CD4-positive, alpha-beta T cell treated with Interleukin-17A for 1 hour (primary cell): ENCODE measurements at regions not wholly inside any gene's neighbourhood (a gene's known extent, or its start where the extent isn't known, plus 50 kb on each side); places are given as distances from the start of the nearest gene placed in this dataset.

ENCODE experiments used
- DNase-seq: peaks from one replicate; pipeline ENCODE4 v3.0.0-alpha.2; 2020

DNA sequence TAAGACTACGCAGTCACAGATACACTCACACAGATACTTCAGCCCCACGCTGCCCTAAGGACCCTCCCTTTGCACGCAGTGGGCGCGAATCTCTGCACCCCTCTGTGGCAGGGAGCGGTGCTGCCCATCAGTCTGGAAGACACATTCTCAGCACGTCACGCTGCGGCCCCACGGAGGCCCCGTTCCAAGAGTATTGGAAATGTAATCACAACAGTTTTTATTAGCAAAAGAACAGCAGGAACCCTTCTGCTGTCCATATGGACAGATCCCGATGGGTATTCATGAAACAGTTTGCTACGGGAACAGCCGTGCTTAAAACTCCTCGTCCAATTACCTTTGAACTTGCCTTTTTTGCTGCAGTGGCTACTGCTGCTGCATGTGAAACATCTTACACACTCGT is 131.0 kb downstream of the RPS24 start:
- DNase-seq: no peak

GRCh38 chr10:78165172-78165571 is 131.5 kb downstream of the RPS24 start:
- DNase-seq: no peak

DNA sequence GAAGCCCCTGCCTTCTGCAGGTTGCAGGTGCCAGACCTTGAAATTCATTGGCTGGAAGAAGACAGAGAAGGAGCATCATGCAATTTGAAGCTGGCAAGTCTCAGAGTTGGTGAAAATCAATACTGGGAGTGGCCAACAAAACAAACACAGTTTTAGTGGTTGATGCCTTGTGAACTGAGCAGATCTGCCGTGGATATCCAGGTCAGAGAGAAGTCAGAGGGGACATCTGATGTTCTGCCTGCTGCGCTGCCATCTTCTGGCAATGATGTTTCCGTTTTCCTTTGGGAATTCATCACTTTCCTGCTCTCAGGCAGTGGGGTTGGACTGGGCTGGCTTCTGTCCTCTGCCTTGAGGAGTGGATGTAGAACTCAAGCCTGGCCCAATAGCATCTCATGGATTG is 132.0 kb downstream of the RPS24 start:
- no peak for DNase-seq

- DNase-seq: no peak
These were observed 132.6 kb downstream of the RPS24 start for GRCh38 chr10:78166261-78166660.

DNA sequence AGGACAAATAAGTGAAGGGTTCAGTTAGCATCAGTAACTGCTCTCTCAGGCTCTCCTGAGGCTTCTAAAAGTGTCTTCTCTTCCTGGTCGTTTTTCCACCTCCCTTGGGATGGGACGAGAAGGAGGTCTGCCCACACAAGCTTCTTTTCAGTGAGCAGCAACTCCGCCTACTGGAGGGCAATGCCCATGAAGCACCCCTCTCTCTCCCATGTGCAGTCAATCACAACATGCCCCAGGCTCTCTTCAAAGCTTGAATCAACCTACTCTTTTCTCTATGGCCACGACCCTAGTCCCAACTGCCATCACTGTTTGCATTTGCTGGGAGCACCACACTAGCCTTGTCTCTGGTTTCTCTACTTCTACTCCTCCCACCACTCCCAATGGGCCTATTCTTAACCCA is 135.6 kb downstream of the RPS24 start:
- no peak for DNase-seq

DNA sequence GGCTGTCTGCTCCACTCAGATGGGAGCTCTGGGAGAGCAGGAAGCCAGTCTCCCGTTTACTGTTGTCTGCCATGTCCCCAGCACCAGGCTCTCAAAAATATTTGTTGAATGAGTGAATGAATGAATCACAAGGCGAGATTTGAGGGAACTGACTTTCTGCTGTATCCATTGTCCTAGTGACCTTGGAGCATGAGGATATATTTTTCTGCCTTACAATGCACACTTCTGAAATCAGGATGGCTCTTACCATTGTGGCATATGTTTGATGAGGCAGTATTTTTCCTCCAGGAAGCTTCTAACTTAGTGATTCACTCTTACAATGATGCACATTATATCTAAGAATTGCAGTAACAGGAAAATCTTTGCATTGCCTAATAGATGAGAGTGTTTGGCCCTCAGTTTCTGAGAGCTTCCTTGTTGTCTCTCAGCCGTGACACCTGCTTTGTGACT is 136.4 kb downstream of the RPS24 start:
- DNase-seq: no peak

DNA sequence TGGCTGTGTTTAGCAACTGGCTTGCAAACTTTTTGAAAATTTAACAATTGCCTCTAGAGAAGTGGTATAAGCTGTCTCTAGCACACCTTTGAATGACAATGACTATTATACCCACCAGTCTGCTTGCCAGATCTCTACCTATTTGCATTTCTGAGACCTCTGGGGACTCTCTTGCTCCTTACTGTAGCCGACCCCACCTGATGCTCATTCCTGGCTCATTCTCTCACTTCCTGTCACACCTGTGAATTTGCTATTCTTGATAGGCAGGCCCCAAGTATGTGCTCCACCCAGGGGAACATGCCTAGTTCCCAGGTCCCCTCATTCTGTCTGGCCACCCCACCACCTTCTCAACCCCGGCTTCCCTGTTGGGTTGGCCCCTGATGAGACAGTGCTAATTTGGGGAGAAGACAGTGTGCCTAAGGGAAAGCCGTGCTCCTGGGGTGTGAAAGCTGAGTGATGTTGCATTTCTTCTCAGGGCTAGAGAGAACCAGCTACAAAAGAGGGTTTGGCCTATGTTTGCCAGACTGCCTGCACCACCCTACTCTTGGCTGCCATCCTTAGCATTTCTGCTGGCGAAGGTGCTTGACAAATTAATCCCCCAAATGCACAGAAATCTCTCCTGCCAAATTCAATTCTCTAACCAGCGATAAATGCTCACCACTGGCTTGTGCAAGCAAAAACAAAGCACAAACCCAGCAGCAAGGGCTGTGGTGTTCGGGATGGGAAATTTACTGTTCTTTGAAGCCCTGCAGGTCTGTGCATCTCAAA is 138.2 kb downstream of the RPS24 start:
- DNase-seq: no peak

DNA sequence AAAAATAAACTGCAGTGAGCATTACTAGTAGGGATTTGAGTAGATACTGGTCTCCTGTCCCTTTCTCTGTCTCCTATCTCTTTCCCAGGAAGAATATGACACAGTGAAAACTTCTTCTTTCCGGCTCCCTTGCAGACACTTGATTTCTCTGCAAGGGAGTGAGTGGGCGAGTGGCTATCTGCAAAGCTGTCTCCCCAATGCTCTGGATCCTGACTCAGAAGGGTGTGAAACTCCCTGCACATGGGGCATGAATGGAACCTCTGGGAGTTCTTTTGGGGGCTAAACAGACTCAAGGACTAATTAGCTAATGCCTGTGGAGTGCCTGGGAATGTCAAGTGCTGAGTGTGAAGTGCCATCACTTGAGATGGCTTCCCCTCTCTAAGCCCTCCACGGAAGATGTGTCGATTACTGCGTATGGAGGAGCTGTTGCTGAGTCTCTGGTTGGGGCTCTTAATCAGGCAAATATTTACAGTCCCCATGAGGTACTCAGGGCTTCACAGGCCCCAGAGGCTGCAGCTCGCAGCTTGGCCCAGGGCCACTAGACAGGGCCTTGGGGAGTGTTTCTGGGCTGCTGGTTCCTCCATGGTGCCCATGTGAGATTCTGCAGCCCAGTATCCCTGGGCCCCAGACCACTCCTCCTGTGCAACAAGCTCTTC is 139.8 kb downstream of the RPS24 start:
- DNase-seq: no peak

GRCh38 chr10:78175444-78176015 is 141.9 kb downstream of the RPS24 start:
- DNase-seq: no peak

- no peak for DNase-seq
These were observed 143.0 kb downstream of the RPS24 start for GRCh38 chr10:78176320-78177317.

DNA sequence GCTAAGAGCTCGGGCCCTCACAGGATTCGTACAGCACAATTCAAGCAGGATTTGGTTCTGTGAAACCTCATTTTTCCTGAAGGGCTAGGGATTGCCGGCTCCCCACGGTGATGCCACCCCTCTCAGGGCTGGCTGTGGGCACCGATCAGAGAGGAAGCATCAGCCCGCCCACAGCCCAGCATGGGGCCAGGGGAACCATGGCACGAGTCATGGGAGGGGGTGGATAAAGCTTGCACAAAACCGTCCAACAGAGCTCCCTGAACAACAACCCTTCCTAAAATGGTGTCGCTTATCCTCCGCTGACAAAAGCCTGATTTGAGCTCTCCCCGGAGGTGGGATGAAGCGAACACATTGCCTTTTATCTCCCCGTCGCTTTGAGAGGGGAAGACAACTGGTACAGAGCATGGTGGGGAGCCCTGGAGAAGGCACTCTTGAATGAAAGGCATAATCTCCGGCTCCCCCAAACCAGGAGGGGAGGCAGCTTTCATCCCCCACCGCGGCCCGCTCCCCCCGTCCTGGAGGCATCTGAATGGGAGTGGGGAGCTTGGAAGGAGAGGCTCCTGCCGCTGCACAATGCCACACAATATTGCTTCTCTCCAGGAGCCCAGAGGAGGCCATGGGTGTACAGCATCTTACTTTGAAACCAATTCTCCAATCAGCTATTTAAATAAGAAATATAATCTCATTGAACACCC is 144.0 kb downstream of the RPS24 start:
- DNase-seq: no peak

DNA sequence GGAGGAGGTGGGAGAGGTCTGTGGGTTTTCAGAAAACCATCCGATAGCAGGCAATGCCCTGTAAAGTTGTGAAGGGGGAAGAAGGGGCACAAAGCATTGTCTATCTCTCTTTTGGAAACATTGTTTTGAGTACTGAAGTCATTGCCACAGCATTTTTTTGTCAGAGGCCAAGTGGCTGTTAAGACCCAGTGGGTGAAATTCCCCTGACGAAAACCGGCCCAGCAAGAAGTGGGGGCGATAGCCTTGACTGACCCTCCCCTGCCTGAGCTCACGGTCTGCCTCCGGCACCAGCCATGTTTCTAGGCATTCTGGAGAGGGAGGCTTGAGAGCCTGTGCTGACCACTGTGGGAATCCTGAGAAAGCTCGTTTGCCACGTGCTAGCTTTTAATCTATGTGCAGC is 144.7 kb downstream of the RPS24 start:
- no peak for DNase-seq

- DNase-seq: no peak
These were observed 145.3 kb downstream of the RPS24 start for GRCh38 chr10:78178940-78179339.

DNA sequence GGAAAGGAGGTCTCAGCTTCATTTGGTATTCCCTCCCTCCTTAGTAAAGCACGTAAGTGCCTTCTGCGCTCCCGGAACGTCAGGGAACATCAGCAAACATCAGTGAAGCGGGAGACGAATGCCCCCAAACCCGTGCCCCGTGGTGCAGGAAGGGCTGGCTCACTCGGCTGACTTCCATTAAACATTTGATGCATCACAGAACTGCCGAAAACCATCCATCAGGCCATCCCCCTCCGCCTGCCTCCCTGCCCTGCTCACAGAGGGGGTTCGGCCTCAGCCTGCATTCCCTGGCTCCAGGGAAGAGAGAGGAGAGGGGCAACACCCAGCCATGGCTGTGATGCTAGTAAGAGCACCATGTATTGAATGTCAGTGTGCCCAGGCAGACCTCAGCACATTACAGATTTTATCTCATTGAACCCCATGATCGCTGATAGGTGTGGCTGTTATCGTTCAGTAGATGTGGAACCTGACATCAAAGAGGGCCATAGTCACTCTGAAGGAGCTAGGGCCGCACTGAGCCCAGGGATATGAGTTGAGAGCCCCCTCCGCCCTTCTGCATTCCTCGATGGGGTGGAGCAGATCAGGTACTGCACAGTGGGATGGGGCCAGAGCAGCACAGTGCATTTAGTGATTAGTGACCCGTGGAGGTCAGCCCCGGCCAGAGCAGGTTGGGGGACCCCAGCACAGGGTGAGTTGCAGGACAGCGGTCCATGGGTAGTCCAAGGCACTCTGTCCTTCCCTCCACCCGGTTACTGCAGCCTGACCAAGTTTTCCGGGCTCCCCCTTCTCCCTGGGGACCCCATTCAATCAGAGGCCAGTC is 146.4 kb downstream of the RPS24 start:
- no peak for DNase-seq

DNA sequence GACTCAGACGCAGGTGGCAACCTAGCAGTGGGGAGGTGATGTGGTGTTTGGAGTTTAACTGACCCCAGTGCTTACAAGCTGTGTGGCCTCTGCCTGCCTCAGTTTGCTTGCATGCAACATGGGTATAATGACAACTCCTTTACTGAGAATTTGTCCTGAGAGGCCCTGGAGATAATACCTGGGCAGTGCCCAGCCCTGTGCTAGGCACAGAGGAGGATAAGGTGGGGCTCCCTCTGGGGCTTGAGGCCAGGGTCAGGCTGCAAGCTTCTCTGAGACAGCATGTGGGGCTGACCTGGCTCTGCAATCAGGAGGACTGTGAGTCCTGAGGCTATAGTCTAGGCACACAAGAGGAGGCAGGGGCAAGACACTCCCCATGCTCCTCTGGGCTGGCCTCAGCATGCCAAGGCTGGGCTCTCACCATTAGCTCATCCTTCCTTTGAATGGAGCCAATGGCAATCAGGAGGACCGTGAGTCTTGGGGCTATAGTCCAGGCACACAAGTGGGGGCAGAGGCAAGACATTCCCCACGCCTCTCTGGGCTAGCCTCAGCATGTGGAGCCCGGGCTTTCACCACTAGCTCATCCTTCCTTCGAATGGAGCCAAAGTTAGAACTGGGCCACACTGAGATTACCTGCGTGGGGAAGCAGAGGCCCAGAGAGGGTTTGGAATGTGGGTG is 147.9 kb downstream of the RPS24 start:
- no peak for DNase-seq

- DNase-seq: no peak
These were observed 149.2 kb downstream of the RPS24 start for GRCh38 chr10:78182841-78183240.

- no peak for DNase-seq
These were observed 151.4 kb downstream of the RPS24 start for GRCh38 chr10:78184851-78185692.

DNA sequence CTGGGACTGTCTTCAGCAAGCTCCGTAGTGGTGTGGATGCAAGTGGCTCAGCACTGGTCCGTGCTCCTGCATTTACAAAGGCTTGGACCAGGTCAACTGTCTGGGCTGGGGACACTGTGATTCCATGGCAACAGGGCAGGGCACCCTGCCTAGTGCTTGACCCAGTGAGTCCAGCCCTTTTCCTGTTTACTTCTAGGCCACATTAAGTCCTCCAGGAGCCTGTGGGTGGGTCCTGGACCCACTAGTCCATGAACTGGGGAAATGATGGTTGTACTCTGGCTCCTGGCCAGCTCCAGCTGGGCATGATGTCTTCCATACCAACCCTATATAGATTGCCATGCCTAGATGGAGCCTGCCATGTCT is 152.0 kb downstream of the RPS24 start:
- no peak for DNase-seq

DNA sequence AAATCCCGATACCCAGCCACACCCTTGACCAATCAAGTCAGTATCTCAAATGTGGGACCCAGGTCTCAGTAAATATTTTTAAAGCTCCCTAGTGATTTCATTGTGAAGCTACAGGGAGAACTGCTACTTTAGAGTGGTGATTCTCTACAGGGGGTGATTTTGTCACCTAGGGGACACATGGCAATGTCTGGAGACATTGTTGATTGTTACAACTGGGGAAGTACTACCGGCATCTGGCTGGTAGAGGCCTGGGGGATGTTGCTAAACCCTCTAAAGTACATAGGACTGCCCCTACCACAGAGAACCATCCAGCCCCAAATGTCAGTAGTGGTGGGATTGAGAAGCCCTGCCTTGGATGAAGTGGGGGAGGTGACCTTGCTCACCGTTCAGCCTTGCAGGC is 152.9 kb downstream of the RPS24 start:
- DNase-seq: no peak

DNA sequence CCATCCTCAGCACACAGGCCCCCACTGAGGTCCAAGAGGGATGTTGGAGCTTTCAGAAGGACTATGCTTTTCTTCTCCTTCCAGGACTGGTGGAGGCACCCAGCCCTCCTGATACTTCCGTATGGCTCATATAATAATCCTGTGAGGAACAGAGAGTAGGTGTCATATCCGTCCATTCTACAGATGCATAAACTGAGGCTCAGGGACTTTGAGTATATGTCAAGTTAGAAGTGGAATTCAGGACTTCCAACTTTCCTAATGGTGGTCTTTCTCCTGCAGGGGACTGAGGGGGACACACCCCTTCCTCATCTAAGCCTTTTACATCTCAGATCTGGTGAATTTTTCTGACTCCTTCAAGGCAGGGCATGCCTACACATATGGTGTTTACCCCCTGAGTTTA is 153.7 kb downstream of the RPS24 start:
- DNase-seq: no peak
